K562 (cell line): ENCODE measurements at regions not wholly inside any gene's neighbourhood (a gene's known extent, or its start where the extent isn't known, plus 50 kb on each side); places are given as distances from the start of the nearest gene placed in this dataset.

Experiments used
- ATAC-seq: fragments of 200-7000 bp; cut with Tn5 transposase; 3 replicates; pipeline ENCODE4 v1.9.1; 2020; ENCODE audit warnings: moderate library complexity
- BruUV-seq: library from RNA; stranded (reverse); fragments of 400-500 nt; replicated peaks from 2 replicates; lab custom pipeline; 2021; lab: Mats Ljungman, UMichigan
- CTCF ChIA-PET: fragments of 300-600 bp; formaldehyde crosslinking; extraction: SDS; loops from one replicate; lab custom pipeline; 2021; ENCODE audit warnings: low intra/inter-chr PET ratio; lab: Yijun Ruan, JAX
- POLR2A ChIA-PET: fragments of 300-600, 350-650 bp; sonication (Branson Sonifier 250); formaldehyde crosslinking; extraction: SDS; loops from one replicate; lab custom pipeline; 2021; ENCODE audit warnings: antibody characterized with exemption, inconsistent platforms; lab: Yijun Ruan, JAX
- DNase-seq, 4 experiments: peaks; one replicate each; pipeline versions ENCODE4 v3.0.0 to v3.0.0-alpha.2; 2011 to 2018; ENCODE audit warnings: low spot score in 3 of 4, mixed read lengths in 3 of 4; ENCODE audit errors: extremely low read depth in 1 of 4
- FAIRE-seq: peaks from 2 replicates; lab custom pipeline; 2011; peaks lifted over from hg19 to GRCh38; lab: Jason Lieb, UNC
- H2AFZ ChIP-seq: 2 replicates; pipeline ENCODE4 v1.6.0; 2011; ENCODE audit warnings: low read depth, low read length, control low read depth, inconsistent platforms
- H3K27ac ChIP-seq: fragments of 200-600 bp; 3 replicates; pipeline ENCODE4 v1.8.0; 2011; ENCODE audit warnings: low read depth, mild to moderate bottlenecking, control low read depth, inconsistent platforms, low read length, moderate library complexity, mixed read lengths; ENCODE audit errors: extremely low read depth
- H3K27me3 ChIP-seq, 2 experiments: fragments of 300-600 bp in 1 of 2; 2 replicates in 1 of 2; 3 replicates in 1 of 2; pipeline versions ENCODE4 v1.6.0 to v1.8.0; 2011; ENCODE audit warnings: inconsistent platforms in 2 of 2, low read length in 2 of 2, mild to moderate bottlenecking in 1 of 2, mixed read lengths in 1 of 2, moderate library complexity in 1 of 2; ENCODE audit not compliant: control insufficient read depth in 2 of 2, insufficient read depth in 2 of 2
- H3K36me3 ChIP-seq: fragments of 300-600 bp; 3 replicates; pipeline ENCODE4 v1.8.0; 2011; ENCODE audit warnings: mild to moderate bottlenecking, low read length, inconsistent platforms; ENCODE audit not compliant: control insufficient read depth, insufficient read depth
- H3K4me1 ChIP-seq, 2 experiments: fragments of 200-600 bp in 1 of 2; replicated peaks in 1 of 2; 2 replicates in 1 of 2; 3 replicates in 1 of 2; pipeline versions ENCODE4 v1.5.1 to v1.8.0; 2011; ENCODE audit warnings: inconsistent platforms in 2 of 2, low read length in 2 of 2, mild to moderate bottlenecking in 1 of 2, mixed read lengths in 1 of 2, moderate library complexity in 1 of 2; ENCODE audit not compliant: control insufficient read depth in 2 of 2, insufficient read depth in 2 of 2
- H3K4me2 ChIP-seq: 2 replicates; pipeline ENCODE4 v1.6.1; 2011; ENCODE audit warnings: low read length, control low read depth, inconsistent platforms, mixed read lengths; ENCODE audit not compliant: insufficient read depth
- H3K4me3 ChIP-seq: fragments of 200-600 bp; sonication (generic), shearing (Covaris generic); 2 replicates; pipeline ENCODE4 v1.5.1; 2016; ENCODE audit warnings: control low read depth, inconsistent platforms
- H3K79me2 ChIP-seq: fragments of 200-600 bp; 3 replicates; pipeline ENCODE4 v1.8.0; 2011; ENCODE audit warnings: low read length, inconsistent platforms; ENCODE audit not compliant: control insufficient read depth, insufficient read depth
- H3K9ac ChIP-seq, 2 experiments: 2 replicates each; pipeline versions ENCODE4 v1.6.0 to v1.6.1; 2011; ENCODE audit warnings: low read depth in 2 of 2, low read length in 2 of 2, control low read depth in 1 of 2, inconsistent platforms in 1 of 2, mild to moderate bottlenecking in 1 of 2, mixed read lengths in 1 of 2; ENCODE audit not compliant: insufficient read depth in 1 of 2
- H3K9me1 ChIP-seq: one replicate; pipeline ENCODE4 v1.6.0; 2011; ENCODE audit warnings: inconsistent platforms, mild to moderate bottlenecking, low read length, moderate library complexity; ENCODE audit not compliant: control insufficient read depth, insufficient read depth
- H3K9me3 ChIP-seq: replicated peaks from 2 replicates; pipeline ENCODE4 v1.5.1; 2011; ENCODE audit warnings: low read depth, low read length, inconsistent platforms; ENCODE audit not compliant: control insufficient read depth, insufficient read depth
- H4K20me1 ChIP-seq: replicated peaks from 2 replicates; pipeline ENCODE4 v1.6.1; 2011; ENCODE audit warnings: low read length, inconsistent platforms, mixed read lengths; ENCODE audit not compliant: control insufficient read depth, insufficient read depth
- BHLHE40 ChIP-seq: IDR thresholded peaks from 2 replicates; pipeline ENCODE4 v1.6.1; 2011; ENCODE audit warnings: low read length, improper control_type of control experiment
- DDX20 ChIP-seq: fragments of 450-650 bp; IDR thresholded peaks from 2 replicates; pipeline ENCODE4 v1.6.1; 2016; ENCODE audit warnings: missing genetic modification characterization, low read depth, mild to moderate bottlenecking, missing compliant biosample characterization, moderate library complexity
- FOXJ3 ChIP-seq: sonication (generic); formaldehyde crosslinking; IDR thresholded peaks from 2 replicates; pipeline ENCODE4 v1.4.0; 2020; ENCODE audit warnings: mild to moderate bottlenecking, missing genetic modification reagents
- FOXK1 ChIP-seq: sonication (generic); formaldehyde crosslinking; IDR thresholded peaks from 2 replicates; pipeline ENCODE4 v1.8.0; 2022; ENCODE audit warnings: missing genetic modification reagents, mild to moderate bottlenecking, borderline replicate concordance
- FOXM1 ChIP-seq, 2 experiments: fragments of 450-650 bp in 1 of 2; sonication (generic) in 1 of 2; formaldehyde crosslinking in 1 of 2; IDR thresholded peaks; 2 replicates each; pipeline versions ENCODE4 v1.6.1 to v1.9.0; 2017 to 2022; ENCODE audit warnings: low read depth in 2 of 2, mild to moderate bottlenecking in 2 of 2, missing genetic modification reagents in 1 of 2, moderate library complexity in 1 of 2
- GTF2E2 ChIP-seq: fragments of 200-800 bp; sonication (Bioruptor generic); IDR thresholded peaks from 2 replicates; pipeline ENCODE4 v1.6.1; 2016; ENCODE audit warnings: missing genetic modification characterization, missing compliant biosample characterization
- HOXB6 ChIP-seq: fragments of 250-450 bp; sonication (Bioruptor Pico); IDR thresholded peaks from 2 replicates; pipeline ENCODE4 v1.5.1; 2022; ENCODE audit warnings: mild to moderate bottlenecking, borderline replicate concordance
- MXI1 ChIP-seq: IDR thresholded peaks from 2 replicates; pipeline ENCODE4 v1.6.1; 2011; ENCODE audit warnings: low read depth, mild to moderate bottlenecking, improper control_type of control experiment, low read length
- SFPQ ChIP-seq: fragments of 200-400 bp; formaldehyde crosslinking; IDR thresholded peaks from 2 replicates; pipeline ENCODE4 v1.6.1; 2017; ENCODE audit warnings: mild to moderate bottlenecking, low read depth, low read length, moderate library complexity
- STAT6 ChIP-seq: sonication (generic); formaldehyde crosslinking; IDR thresholded peaks from 2 replicates; pipeline ENCODE4 v1.8.1; 2023; ENCODE audit warnings: mild to moderate bottlenecking, missing genetic modification reagents
- TEAD1 ChIP-seq, 2 experiments: fragments of 450-650 bp in 1 of 2; sonication (generic) in 1 of 2; formaldehyde crosslinking; IDR thresholded peaks; 2 replicates each; pipeline versions ENCODE4 v1.4.0 to v1.8.0; 2020 to 2022; ENCODE audit warnings: mild to moderate bottlenecking in 2 of 2, missing genetic modification reagents in 1 of 2
- ZNF175 ChIP-seq: fragments of 200-800 bp; sonication (Bioruptor generic); IDR thresholded peaks from 2 replicates; pipeline ENCODE4 v1.6.1; 2016; ENCODE audit warnings: low read depth, mild to moderate bottlenecking, missing genetic modification characterization, missing compliant biosample characterization
- ZNF395 ChIP-seq: fragments of 200-800 bp; sonication (Bioruptor generic); IDR thresholded peaks from 2 replicates; pipeline ENCODE4 v1.6.1; 2017; ENCODE audit warnings: missing genetic modification characterization, missing compliant biosample characterization
- ZNF778 ChIP-seq: fragments of 450-650 bp; formaldehyde crosslinking; IDR thresholded peaks from 2 replicates; pipeline ENCODE4 v1.4.0; 2020; ENCODE audit warnings: mild to moderate bottlenecking, moderate library complexity
- WGBS: fragments of 100-300 bp; shearing (Covaris generic); methylation state at CpG from one replicate; pipeline ENCODE4 v1.1.6; 2016; ENCODE audit warnings: low coverage, mixed read lengths; ENCODE audit not compliant: insufficient coverage; ENCODE audit errors: missing lambda C conversion rate; 5-methylcytosine and 5-hydroxymethylcytosine counted together
- in situ Hi-C: fragments of 300-500 bp; cut with MboI; formaldehyde crosslinking; loops from 4 replicates; pipeline ENCODE4 v1.15.0; 2018; ENCODE audit warnings: inconsistent platforms, mixed read lengths
- intact Hi-C: fragments of 100-400 bp; cut with micrococcal nuclease; formaldehyde crosslinking; loops from 2 replicates; pipeline ENCODE4 v1.14.2; 2022

- TF ChIP-seq FOXK1 (CRISPR knock-in tag) (no peak), SFPQ (no peak)
Observed at GRCh38 chr12:90831712-90832111, 123.3 kb downstream of the CCER1 start (continued).

GRCh38 chr12:90829044-90829443 lies 125.9 kb downstream of the CCER1 start:
- Histone ChIP-seq H3K4me3 (no peak overlapping the region), H3K9ac (no peak overlapping the region), H3K27ac (no peak overlapping the region), H3K9me1 (no peaks in the 10 kb centered on the region), H3K9me3 (no peaks in the 10 kb centered on the region), H3K4me2 (no peak overlapping the region), H3K4me1 (no peaks in the 10 kb centered on the region)
- 0% methylated on average over 1 of the region's 1 CpG for WGBS
- DNase-seq (no peak), ATAC-seq (no peak)
- intact Hi-C loops (no loop called here), in situ Hi-C loops (loop anchor here (25.0 kb wide), 1 partner anchor 1292 kb away; the partner anchor contains the start of gene POC1B)
- no peak for TF ChIP-seq DDX20 (tag)
- TF ChIP-seq TEAD1 (CRISPR knock-in tag; IDR thresholded peaks at IDR 0.05), result no peak
- no peak for TF ChIP-seq HOXB6 (CRISPR knock-in tag)
- TF ChIP-seq ZNF175 (CRISPR knock-in tag), result no peak
- TF ChIP-seq FOXM1 (IDR thresholded peaks at IDR 0.05; ENCODE audit: low read depth), result no peak
- TF ChIP-seq FOXM1 (CRISPR knock-in tag; IDR thresholded peaks at IDR 0.05; ENCODE audit: low read depth), result no peak
- no peak for TF ChIP-seq MXI1
- no peak for TF ChIP-seq GTF2E2
- no peak for TF ChIP-seq ZNF395 (CRISPR knock-in tag)
- no peak for TF ChIP-seq STAT6
- no peak for TF ChIP-seq BHLHE40
- no peak for TF ChIP-seq FOXJ3 (CRISPR knock-in tag)
- TF ChIP-seq ZNF778, result no peak
- TF ChIP-seq, all 486 proteins: peak for 0
- H3K79me2 ChIP-seq, result no peaks in the 10 kb centered on the region
- CTCF ChIA-PET, result no interaction called here
- H3K27me3 ChIP-seq, result no peaks in the 10 kb centered on the region
- no peak overlapping the region for H2AFZ ChIP-seq
- FAIRE-seq, result no peak
- no peaks in the 10 kb centered on the region for H4K20me1 ChIP-seq
- POLR2A ChIA-PET, result no interaction called here
- BruUV-seq, result no TSS peak
- no peaks in the 10 kb centered on the region for H3K36me3 ChIP-seq
